GM19328 (cell line): ENCODE measurements at regions not wholly inside any gene's neighbourhood (a gene's known extent, or its start where the extent isn't known, plus 50 kb on each side); places are given as distances from the start of the nearest gene placed in this dataset.

ENCODE experiments used
- ATAC-seq: cut with Tn5 transposase; IDR thresholded peaks from one replicate; pipeline ENCODE4 v1.9.1; 2021; ENCODE audit warnings: mild to moderate bottlenecking, moderate library complexity; ENCODE audit not compliant: unreplicated experiment

DNA sequence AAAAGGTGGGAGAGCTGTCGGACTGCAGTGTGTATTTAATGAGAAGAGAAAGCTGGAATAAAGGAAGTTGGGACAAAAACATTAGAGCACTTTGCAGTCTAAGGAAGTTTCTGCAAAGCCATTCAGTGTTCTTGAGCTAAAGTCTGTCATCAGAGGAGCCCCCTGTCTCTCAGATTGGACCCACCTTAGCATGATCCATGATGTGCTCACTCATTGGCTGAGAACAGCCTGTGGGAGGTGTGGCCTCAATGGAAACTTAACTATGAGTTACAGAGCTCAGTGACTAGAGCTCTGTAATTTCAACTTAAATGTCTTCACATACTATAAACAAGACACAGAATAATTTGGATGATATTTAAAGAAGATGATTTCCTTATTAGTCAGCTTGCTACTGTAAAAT lies 437.0 kb downstream of the BTBD3 start:
- no peak for ATAC-seq

DNA sequence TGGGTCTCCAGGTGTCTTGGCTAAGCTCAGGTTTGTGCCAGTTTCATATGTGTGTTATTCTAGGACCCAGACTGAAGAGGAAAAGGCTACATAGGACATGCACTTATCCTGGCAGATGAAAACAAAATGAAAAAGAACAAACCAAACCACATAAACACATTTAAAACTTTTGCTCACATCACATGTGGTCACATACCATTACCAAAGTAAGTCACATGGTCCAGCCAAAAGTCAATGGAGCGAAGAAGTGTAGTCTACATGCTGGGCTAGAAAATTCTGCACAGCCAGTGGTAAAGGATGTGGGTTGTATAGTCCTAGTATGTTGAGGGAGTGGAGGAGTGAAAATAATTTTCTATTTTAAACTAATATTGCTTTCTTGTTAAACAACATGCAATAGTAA lies 437.5 kb downstream of the BTBD3 start:
- no peak for ATAC-seq

DNA sequence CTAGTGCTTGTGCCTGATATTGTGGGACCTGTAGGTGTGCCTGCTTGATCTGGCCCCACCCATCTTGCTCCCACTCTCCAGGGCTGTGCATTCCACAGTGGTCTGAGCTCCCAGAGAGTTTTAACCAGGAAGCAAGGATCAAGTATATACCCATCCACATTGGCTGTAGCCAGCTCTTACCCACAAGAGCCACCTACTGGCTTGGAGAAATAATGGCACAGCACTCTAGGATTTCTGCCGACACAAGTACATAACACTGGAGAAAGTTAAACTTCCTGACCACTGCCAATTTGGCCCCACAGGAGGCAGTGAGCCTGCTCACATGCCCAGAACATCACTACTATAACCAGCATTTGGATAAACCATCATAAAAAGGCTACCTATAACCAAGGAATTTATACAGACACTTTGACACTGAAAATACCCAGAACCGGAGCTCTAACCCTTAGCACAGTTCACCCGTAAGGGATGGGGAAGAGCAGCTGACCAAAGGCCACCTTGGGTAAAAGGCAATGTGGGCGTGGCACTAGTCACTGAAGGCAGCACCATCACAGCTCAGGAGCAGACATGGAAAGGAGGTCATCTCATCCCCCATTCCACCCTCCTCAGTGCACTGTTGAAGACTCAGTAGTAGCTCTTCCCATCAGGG lies 440.4 kb downstream of the BTBD3 start:
- ATAC-seq: no peak

DNA sequence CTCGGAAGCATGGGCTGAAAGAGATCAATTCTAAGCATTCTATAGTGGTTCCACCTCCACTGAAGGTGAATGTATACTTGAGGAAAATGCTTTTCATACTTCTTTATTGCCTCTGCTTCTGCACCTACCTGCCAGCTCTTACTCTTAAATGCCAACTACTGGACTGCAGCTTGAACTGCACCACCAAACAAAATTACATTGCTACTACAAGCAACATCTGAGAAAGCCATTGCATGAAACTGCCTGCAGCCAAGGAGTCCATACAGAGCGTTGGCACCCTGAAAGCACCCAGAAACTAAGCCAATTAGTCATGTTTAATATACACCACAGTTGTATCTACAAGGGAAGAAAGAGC lies 440.9 kb downstream of the BTBD3 start:
- no peak for ATAC-seq

DNA sequence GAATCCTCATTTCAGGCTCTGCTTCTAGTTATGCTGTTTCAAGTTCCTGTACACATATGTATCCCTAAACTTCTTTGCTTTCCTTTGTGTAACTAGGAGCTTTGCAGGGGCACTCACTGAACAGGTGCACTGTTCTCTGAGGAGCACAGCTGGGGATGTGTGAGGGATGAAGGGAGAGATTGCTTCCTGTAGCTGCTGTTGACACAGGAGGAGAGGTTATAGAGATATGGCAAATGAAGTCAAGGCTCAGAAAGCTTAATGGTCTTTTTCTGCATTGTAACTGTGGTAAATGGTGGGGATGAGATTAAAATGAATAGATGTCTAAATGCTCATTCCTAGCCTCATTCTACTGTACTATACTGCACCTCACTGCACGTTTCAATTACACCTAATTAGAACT lies 454.3 kb downstream of the BTBD3 start:
- no peak for ATAC-seq

DNA sequence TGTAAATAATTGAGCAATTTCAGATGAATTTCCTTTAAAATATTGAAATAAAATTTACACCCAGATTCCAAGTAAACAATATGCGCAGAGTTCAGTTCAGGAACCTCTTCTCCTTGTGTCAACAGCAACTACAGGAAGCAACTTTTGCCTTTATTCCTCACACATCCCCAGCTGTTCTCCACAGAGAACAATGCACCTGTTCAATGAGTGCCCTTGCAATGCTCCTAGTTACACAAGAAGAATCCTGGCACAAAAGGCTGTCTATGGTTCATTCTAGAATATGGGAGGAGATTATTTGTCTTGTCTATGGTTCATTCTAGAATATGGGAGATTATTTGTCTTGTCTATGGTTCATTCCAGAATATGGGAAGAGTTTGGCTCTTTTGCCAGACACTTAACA lies 454.9 kb downstream of the BTBD3 start:
- ATAC-seq: no peak

DNA sequence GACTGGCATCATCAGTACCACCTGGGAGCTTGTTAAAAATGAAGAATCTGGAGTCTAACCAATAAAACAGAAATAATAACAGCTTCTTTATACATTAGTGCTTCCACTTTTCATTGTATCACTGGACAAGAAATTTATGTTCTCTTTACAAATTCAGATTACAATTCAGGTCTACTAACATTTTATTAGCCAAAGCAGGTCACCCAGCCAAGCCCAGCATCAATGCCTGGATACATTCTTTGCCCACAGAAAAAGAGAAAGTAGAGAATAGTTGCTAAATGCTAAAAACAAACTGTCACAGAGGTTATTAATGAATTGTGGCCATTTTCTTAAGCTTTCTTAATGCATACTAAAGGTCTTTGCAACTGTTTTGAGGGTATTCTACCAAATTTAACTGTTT lies 458.3 kb downstream of the BTBD3 start:
- no peak for ATAC-seq

DNA sequence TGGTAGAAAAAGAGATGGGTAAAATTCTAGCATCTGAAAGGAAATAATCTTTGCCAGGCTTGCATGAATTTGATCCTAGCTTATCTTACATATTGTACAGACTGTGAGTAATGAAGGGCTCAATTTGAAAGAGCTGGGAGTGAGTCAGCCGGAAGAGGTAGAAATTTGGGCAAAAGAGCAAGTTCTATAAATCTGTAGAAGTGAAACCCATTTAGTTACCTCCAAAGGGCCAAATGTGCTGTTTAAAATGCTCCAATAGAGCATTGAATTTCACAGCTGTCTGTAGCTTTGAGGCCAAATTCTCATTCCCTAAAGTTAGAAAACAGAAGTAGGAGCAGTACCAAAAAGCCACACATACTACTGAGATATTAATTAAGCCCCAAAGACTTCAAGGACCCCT lies 466.1 kb downstream of the BTBD3 start:
- ATAC-seq: no peak

DNA sequence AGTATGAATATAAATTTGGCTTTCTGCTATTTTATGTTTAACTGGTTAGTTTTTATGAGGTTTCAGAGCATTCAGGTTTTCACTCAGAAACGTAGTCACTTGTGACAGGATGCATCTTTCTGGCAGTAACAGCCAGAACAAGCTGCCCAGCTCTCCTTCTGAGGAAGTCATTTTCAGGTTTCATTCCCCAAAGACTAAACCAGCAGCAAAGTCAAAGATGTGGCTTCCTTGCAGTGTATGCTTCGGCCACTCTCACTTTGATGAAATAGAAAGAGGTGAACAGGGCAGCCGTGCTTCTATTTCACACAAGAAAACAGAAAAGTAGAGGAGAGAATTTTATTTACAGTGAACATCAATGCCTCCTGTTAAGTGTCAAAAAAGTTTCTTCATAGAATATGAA lies 469.1 kb downstream of the BTBD3 start:
- ATAC-seq: no peak

DNA sequence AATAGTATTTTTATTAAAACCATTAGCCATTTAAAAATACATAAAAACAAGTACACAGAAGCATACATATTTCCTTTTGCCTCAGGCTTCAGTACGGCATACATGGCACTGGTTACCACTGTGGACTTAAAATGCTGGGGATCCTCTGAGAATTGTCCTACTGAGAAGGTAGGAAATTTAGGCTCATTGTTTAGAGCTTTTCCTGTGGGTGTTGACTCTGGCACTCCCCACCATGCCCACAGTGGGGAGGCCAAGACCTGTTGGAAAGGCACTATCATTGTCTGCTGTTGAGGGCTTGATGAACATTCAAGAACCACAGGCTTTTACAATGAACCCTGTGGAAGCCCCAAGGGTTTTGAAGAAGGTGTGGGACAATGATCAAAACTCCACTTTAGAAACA lies 473.4 kb downstream of the BTBD3 start:
- no peak for ATAC-seq

DNA sequence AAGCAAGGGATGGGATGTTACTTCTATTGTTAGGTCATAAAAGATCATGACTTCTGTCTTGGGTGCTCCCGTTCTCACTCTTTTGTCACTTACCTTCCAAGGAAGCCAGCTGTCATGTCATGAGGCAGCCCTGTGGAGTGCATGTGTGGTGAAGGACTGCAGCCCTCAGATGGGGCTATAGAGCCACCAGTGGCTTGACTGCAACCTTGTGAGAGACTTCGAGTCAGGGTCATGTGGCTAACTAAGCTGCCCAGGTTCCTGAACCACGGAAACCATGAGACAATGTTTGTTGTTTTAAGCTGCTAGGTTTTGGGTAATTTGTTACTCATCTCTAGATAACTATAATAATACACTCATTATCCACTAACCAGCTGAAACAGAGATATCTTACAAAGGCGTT lies 477.1 kb downstream of the BTBD3 start:
- ATAC-seq: no peak

DNA sequence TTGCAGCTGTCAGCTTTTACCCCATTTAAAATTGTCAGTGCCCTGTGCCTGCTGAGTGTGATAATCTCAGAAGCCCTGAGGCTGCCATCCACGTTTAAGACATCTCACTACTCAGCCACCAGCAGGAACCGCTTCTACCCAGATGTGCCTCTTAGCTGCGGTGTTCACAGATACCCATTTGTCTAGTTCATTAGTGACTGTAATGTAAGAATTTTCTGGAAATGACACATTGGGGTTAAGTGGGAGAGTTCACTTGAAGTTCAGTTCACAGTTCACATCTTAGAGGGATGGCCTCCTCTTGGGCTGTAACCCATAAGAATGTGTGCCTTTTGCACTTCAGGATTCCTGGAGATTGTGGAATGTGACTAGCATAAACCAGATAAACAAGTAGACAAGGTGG lies 477.7 kb downstream of the BTBD3 start:
- no peak for ATAC-seq

DNA sequence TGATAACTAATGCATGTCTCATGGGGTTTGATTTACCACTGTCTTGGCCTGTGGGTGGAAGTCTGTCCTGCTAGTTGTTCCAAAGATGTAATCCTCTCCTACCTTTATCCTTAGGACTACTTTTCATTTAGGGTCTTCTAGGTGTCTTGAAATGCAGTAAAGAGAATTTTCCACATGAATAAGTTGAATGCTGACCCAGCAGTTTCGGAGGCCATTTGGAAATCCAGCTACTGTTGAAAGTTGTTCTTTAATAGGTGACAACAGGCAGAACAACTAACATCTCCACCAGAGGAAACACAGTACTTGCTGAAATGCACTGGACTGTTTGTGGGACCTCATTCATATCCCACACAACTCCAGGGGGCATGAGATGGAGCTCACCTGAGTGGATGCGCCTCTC lies 478.1 kb downstream of the BTBD3 start:
- no peak for ATAC-seq

DNA sequence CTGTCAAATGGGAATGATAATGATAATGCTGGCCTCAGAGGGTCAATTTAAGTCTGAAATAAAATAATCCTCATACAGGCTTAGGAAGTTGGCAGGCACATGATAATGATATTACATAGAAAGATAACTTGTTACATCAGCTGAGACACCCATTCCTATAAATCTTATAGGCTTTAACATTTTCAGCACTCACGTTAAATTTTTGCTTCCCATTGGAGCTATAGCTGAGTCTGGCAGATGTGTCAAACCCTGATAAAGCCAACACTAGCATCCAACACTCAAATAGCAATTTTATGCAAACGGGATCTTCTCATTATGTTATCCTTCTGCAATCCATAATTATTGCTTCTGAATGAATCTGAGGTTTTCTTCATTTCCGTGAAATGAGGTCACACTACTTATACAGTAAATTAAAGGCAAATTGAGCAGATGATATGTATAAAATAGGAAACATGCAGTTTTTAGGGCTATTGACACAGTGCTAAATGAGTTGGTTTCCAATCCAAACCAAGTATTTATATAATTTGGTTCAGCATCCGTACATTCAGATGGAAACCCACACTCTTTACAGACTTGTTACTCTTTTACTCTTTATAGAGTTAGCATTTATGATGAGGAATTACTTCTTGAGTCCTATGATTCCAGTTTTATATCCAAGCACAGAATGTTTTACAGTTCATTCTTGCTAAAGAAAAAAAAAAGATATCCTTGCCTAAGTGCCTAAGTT lies 481.6 kb downstream of the BTBD3 start:
- no peak for ATAC-seq

DNA sequence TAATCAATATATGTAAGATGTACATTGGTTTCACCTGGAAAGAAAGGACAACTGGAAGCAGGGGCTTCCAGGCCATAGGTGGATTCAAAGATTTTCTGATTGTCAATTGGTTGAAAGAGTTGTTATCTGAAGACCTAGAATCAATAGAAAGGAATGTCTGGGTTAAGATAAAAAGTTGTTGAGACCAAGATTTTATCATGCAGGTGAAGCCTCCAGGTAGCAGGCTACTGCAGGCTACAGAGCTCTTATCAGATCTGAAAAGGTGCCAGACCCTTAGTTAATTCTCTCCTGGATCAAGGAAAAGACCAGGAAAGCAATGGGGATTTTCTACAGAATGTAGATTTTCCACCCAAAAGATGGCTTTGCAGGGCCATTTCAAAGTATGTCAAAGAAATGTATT lies 487.2 kb downstream of the BTBD3 start:
- no peak for ATAC-seq

DNA sequence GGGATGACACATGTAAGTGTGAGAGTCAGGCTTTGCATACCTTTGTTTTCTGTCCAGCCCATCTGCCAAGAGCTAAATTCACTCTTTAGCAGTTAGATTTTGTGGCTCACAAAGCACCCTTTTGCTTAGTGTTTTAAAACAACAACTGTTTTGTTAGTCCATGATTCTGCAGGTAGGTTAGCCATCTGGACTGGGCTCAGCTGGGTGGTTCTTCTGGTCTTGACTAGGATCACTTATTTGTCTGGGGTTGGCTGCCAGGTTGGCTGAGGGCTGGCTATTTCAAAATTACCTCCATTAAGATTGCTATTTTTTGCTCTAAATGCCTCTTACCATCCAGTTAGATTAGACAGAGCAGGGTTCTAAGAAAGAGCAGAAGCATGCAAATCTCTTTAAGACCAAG lies 489.3 kb downstream of the BTBD3 start:
- no peak for ATAC-seq

DNA sequence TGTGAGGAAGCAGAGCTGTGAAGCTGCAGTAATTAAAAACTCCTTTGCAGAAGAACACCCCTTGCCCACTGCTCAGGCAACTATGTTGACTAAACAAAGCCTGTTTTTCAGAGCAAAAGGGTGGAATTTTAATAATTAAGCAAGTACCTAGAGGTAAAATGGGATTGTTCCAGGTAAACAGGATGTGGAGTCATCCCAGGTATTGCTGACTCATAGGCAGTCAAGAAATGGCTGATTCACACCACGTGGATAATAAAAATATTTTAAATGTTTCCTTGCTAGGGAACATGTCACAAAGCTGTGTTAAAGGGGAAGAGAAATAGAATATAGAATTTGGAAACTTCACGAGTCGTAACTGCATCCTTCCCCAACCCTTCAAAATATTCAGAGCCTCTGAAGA lies 491.8 kb downstream of the BTBD3 start:
- ATAC-seq: no peak

DNA sequence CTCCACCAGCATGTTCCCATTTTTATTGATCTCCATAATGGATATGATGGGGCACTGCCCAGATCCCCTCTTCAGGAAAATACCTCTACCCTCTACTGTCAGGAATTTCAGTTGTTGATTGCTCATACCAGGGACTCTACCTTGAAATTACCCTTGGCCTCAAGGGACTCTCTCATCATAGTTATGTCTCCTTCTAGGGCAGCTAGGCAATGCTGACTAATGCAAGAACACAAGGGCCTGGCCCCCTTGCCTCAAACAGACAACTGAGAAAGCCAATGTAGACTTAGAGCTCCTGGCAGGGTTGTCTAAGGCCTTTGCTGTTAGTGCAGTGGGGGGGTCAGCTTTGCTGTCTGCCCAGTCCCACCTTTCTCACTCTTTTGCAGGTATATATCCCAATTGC lies 493.1 kb downstream of the BTBD3 start:
- ATAC-seq: no peak

DNA sequence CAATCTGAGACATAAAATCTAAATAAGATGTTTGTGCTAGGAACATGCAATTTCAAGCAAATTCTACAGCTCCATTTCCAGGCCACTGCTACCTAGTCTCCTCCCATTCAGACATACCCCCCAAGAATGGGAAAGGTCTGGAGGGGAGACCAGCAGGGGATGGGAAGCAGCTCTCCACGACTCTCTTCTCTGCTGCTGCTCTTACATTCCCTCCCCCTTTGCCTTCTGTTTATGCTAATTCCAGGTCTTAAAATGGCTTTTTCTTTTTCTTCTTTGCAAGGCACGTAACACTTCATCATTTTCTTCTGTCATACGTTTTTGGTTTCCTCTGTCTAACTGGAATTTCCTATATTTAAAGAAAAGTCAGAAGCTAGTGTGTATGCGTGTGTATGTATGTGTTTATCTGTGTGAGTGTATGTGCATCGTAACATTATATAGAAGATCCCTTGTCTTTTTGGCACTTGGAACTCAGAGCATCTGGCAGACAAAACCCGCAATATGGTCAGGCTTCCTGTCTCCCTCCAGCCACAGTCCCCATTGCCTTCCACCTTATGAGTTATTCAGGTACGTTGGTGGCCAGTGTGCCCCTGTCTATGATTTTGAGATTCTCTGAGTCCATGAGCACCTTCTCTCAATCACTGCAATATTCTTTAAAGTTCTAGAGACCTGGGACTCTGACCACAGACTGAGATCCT lies 493.7 kb downstream of the BTBD3 start:
- no peak for ATAC-seq

DNA sequence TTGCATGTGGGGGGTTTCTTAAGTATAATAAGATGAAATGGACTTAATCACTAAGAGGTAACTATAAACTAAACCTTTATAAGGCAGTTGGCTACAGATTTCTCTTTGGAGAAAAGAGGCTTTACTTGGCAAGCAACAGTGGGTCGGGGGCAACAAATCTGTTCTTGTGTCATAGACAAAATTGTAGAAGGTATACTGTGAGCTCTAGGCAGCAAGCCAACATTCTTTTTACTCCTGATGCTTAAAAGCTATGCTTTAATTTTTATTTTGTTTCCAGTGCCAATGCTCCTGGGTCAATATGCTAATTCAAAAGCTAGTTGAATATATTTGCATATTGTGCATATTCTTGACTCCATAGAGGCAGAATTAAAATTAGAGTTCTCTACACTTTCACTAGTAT lies 495.4 kb downstream of the BTBD3 start:
- no peak for ATAC-seq

DNA sequence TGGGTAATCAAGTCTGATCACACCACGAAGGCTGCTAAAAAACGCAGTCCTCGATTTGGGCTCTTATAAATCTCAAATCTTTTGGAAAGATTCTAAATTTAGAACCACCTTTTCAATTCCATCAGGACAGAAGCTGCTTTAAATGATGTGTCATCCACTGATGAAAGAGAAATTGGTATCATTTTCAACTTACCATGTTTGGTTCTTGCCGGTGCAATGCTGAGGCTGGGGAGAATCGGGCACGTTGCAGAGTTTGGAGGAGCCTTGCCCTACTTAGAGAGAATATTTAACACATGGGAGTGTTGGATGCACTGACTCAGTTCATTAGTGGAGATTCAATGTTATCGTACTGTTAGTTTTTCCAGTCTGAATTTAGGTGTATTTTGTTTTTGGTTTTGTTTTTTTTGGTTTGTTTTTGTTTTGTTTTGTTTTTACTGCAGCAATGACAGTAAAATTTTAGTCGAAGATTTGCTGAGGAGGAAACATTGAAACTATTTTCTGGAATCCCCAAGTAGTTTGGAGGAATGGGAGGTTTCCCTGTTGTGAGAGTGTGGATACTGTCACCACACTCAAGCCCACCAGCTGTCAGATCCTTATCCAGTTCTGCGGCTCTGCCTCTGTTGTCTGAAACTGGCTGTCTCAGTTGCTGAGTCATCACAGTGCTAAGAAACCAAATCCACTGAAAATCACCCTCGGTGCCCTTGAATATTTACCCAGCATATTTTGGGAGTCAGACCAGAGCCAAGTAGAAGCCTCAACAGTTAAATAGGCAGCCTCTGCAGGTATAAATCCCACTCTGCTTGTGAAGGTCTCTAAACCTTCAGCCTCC lies 497.0 kb downstream of the BTBD3 start:
- ATAC-seq: no peak

DNA sequence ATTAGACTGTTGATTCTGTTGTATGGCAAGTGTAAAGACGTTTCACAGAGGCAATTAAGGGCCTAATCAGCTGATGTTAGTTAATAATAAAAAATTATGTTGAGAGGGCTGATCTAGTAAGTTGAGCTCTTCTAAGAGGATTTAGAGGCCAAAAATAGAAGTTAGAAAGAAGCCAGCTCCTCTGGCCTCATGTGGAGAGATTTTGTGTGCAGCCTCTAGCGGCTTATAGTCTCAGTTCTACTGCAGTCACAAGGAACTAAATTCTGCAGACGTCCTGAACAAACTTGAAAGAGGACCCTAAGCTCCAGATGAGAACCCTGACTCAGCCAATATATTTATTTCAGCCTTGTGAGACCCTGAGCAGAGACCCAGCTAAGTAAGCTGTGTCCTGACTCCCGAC lies 498.6 kb downstream of the BTBD3 start:
- ATAC-seq: no peak
